B cell (primary cell): ENCODE measurements at regions not wholly inside any gene's neighbourhood (a gene's known extent, or its start where the extent isn't known, plus 50 kb on each side); places are given as distances from the start of the nearest gene placed in this dataset.

Source experiments
- ATAC-seq: fragments of 200-7000 bp; cut with Tn5 transposase; one replicate; pipeline ENCODE4 v1.10.0; 2021; ENCODE audit warnings: low read depth, mild to moderate bottlenecking, moderate number of reproducible peaks, moderate library complexity
- CTCF ChIA-PET: fragments of 350-600 bp; sonication (Branson Sonifier 250); formaldehyde crosslinking; loops from one replicate; lab custom pipeline; 2021; ENCODE audit warnings: antibody characterized with exemption, inconsistent platforms; lab: Charles Lee
- POLR2A ChIA-PET: fragments of 350-600 bp; sonication (Branson Sonifier 250); formaldehyde crosslinking; loops from one replicate; lab custom pipeline; 2021; ENCODE audit warnings: antibody characterized with exemption; lab: Charles Lee
- DNase-seq: peaks from one replicate; pipeline ENCODE4 v3.0.0; 2013
- H2AFZ ChIP-seq: 2 replicates; pipeline ENCODE4 v1.6.1; 2012; ENCODE audit warnings: mild to moderate bottlenecking, low read depth, low read length; ENCODE audit not compliant: insufficient read depth, poor library complexity, severe bottlenecking
- H3K27ac ChIP-seq, 2 donors: 1 replicate in 1 of 2; 2 replicates in 1 of 2; pipeline ENCODE4 v1.5.1; 2012 to 2013; ENCODE audit warnings: low read length in 2 of 2, mild to moderate bottlenecking in 2 of 2, moderate library complexity in 1 of 2
- H3K27me3 ChIP-seq, 4 experiments: fragments of 200-600 bp in 1 of 4; sonication (generic) in 1 of 4; replicated peaks in 1 of 4; 1 replicate in 2 of 4; 2 replicates in 2 of 4; pipeline versions ENCODE4 v1.6.1 to v1.7.0; 2013 to 2016; ENCODE audit warnings: low read length in 3 of 4, mild to moderate bottlenecking in 2 of 4, mixed read lengths in 1 of 4, moderate library complexity in 1 of 4; ENCODE audit not compliant: insufficient read depth in 4 of 4, control insufficient read depth in 3 of 4; ENCODE audit errors: control extremely low read depth in 1 of 4
- H3K36me3 ChIP-seq, 2 experiments: replicated peaks in 1 of 2; 1 replicate in 1 of 2; 2 replicates in 1 of 2; pipeline versions ENCODE4 v1.6.1 to v1.7.1; 2013; ENCODE audit warnings: low read length in 1 of 2; ENCODE audit not compliant: insufficient read depth in 2 of 2, control insufficient read depth in 1 of 2; ENCODE audit errors: control extremely low read depth in 1 of 2, extremely low read depth in 1 of 2
- H3K4me1 ChIP-seq, 2 donors: fragments of 200-600 bp in 1 of 2; sonication (generic) in 1 of 2; 1 replicate in 1 of 2; 2 replicates in 1 of 2; pipeline versions ENCODE4 v1.5.1 to v1.6.1; 2013 to 2017; ENCODE audit warnings: low read length in 2 of 2; ENCODE audit not compliant: control insufficient read depth in 2 of 2, insufficient read depth in 2 of 2
- H3K4me2 ChIP-seq: replicated peaks from 2 replicates; pipeline ENCODE3; 2012; ENCODE audit warnings: mild to moderate bottlenecking, low read depth, low read length; ENCODE audit not compliant: poor library complexity, severe bottlenecking
- H3K4me3 ChIP-seq, 5 experiments: fragments of 200-600 bp in 1 of 5; sonication (generic) in 1 of 5; 1 replicate in 3 of 5; 2 replicates in 2 of 5; pipeline versions ENCODE4 v1.5.1 to v1.7.0; 2011 to 2016; ENCODE audit warnings: low read length in 4 of 5, mild to moderate bottlenecking in 4 of 5, low read depth in 2 of 5, control low read depth in 1 of 5, moderate library complexity in 1 of 5; ENCODE audit not compliant: insufficient read depth in 1 of 5; ENCODE audit errors: control extremely low read depth in 1 of 5, extremely low read depth in 1 of 5
- H3K79me2 ChIP-seq: fragments of 200-600 bp; sonication (generic); one replicate; pipeline ENCODE4 v1.6.0; 2016; ENCODE audit warnings: low read length; ENCODE audit not compliant: control insufficient read depth, insufficient read depth
- H3K9ac ChIP-seq: fragments of 200-600 bp; sonication (generic); 2 replicates; pipeline ENCODE4 v1.6.1; 2017; ENCODE audit warnings: mild to moderate bottlenecking, low read length, moderate library complexity
- H3K9me3 ChIP-seq, 3 donors: one replicate each; pipeline versions ENCODE4 v1.6.1 to v1.7.1; 2013; ENCODE audit warnings: low read length in 2 of 3; ENCODE audit not compliant: control insufficient read depth in 2 of 3, insufficient read depth in 1 of 3; ENCODE audit errors: control extremely low read depth in 1 of 3
- H4K20me1 ChIP-seq: 2 replicates; pipeline ENCODE4 v1.6.0; 2012; ENCODE audit warnings: mild to moderate bottlenecking, low read length; ENCODE audit not compliant: insufficient read depth, control insufficient read depth, poor library complexity, severe bottlenecking
- H3K27ac Mint-ChIP-seq: one replicate; pipeline ENCODE4 v1.8.0; 2021; ENCODE audit warnings: mixed read lengths
- H3K27me3 Mint-ChIP-seq: one replicate; pipeline ENCODE4 v1.8.0; 2021; ENCODE audit warnings: mixed read lengths
- H3K4me1 Mint-ChIP-seq: one replicate; pipeline ENCODE4 v1.8.0; 2021; ENCODE audit warnings: mixed read lengths
- H3K4me3 Mint-ChIP-seq: one replicate; pipeline ENCODE4 v1.8.0; 2021; ENCODE audit warnings: mixed read lengths
- H3K9me3 Mint-ChIP-seq: one replicate; pipeline ENCODE4 v1.8.0; 2022; ENCODE audit warnings: mixed read lengths; ENCODE audit not compliant: insufficient read depth
- CTCF ChIP-seq: fragments of 200-600 bp; IDR thresholded peaks from one replicate; pipeline ENCODE4 v1.8.0; 2022; ENCODE audit warnings: antibody characterized with exemption, mild to moderate bottlenecking
- EZH2 ChIP-seq: IDR thresholded peaks from 2 replicates; pipeline ENCODE4 v1.6.1; 2012; ENCODE audit warnings: borderline replicate concordance, low read depth, mild to moderate bottlenecking, moderate library complexity, low read length; ENCODE audit not compliant: insufficient read depth, poor library complexity, severe bottlenecking
- WGBS: methylation state at CpG from one replicate; pipeline ENCODE4 v1.1.5; 2013; ENCODE audit warnings: missing lambda C conversion rate; ENCODE audit not compliant: insufficient coverage; 5-methylcytosine and 5-hydroxymethylcytosine counted together
- intact Hi-C: fragments of 100-400 bp; cut with micrococcal nuclease; formaldehyde crosslinking; loops from one replicate; pipeline ENCODE4 v1.10.0; 2022

GRCh38 chr13:106038752-106039151 lies 496.7 kb downstream of the EFNB2 start:
- H3K4me3 Mint-ChIP-seq: no peak overlapping the region
- H3K27me3 Mint-ChIP-seq: no peaks in the 10 kb centered on the region
- DNase-seq (no peak), ATAC-seq (no peak)
- Histone ChIP-seq H4K20me1 (no peaks in the 10 kb centered on the region), H3K36me3 (no peaks in the 10 kb centered on the region), H3K9me3 (peaks cover 0 to 9% (median 0%) of the 10 kb centered on the region in 3 donors), H3K79me2 (no peaks in the 10 kb centered on the region), H3K27ac (no peak overlapping the region), H3K4me1 (no peaks in the 10 kb centered on the region), H3K9ac (no peak overlapping the region), H2AFZ (no peak overlapping the region), H3K4me2 (no peak overlapping the region), H3K27me3 (no peaks in the 10 kb centered on the region), H3K4me3 (no peak overlapping the region)
- intact Hi-C loops: no loop called here
- POLR2A ChIA-PET: no interaction called here
- H3K4me1 Mint-ChIP-seq: no peaks in the 10 kb centered on the region
- H3K9me3 Mint-ChIP-seq: no peaks in the 10 kb centered on the region
- H3K27ac Mint-ChIP-seq: no peak overlapping the region
- CTCF ChIA-PET: interaction anchor here (0.7 kb wide), 1 partner anchor 27 kb away, joined by 4 read pairs; no protein-coding TSS in a partner anchor
- no peak for TF ChIP-seq EZH2
- TF ChIP-seq CTCF: no peak
- WGBS: 83% methylated on average over 1 of the region's 2 CpGs

GRCh38 chr13:106036870-106037269 lies 498.6 kb downstream of the EFNB2 start:
- H3K4me3 Mint-ChIP-seq: no peak overlapping the region
- Histone ChIP-seq H3K36me3 (no peaks in the 10 kb centered on the region), H3K4me3 (no peak overlapping the region), H3K27me3 (no peaks in the 10 kb centered on the region), H3K27ac (no peak overlapping the region), H2AFZ (no peak overlapping the region), H3K4me2 (no peak overlapping the region), H3K9me3 (peaks cover 0 to 9% (median 0%) of the 10 kb centered on the region in 3 donors), H3K9ac (no peak overlapping the region), H3K4me1 (no peaks in the 10 kb centered on the region), H3K79me2 (no peaks in the 10 kb centered on the region), H4K20me1 (no peaks in the 10 kb centered on the region)
- H3K4me1 Mint-ChIP-seq: no peaks in the 10 kb centered on the region
- ATAC-seq (no peak), DNase-seq (no peak)
- POLR2A ChIA-PET: no interaction called here
- WGBS: 85% methylated on average over 6 of the region's 6 CpGs
- no peaks in the 10 kb centered on the region for H3K27me3 Mint-ChIP-seq
- intact Hi-C loops: no loop called here
- no peaks in the 10 kb centered on the region for H3K9me3 Mint-ChIP-seq
- no peak for TF ChIP-seq CTCF
- no peak for TF ChIP-seq EZH2
- H3K27ac Mint-ChIP-seq: no peak overlapping the region
- CTCF ChIA-PET: no interaction called here
